Esophagus squamous epithelium (tissue), 5 donors: ENCODE measurements at regions not wholly inside any gene's neighbourhood (a gene's known extent, or its start where the extent isn't known, plus 50 kb on each side); places are given as distances from the start of the nearest gene placed in this dataset.

Source experiments
- DNase-seq: peaks from one replicate; lab custom pipeline; 2025; lab: John Stamatoyannopoulos, UW
- H3K27ac ChIP-seq, 4 donors: fragments of 200-600 bp; sonication (generic); one replicate each; pipeline ENCODE4 v1.5.1; 2016 to 2019; ENCODE audit warnings: mild to moderate bottlenecking in 1 of 4
- H3K27me3 ChIP-seq, 4 donors: fragments of 200-600 bp; sonication (generic); 1 replicate in 3 of 4; 2 replicates in 1 of 4; pipeline versions ENCODE4 v1.5.1 to v1.6.0; 2017 to 2021; ENCODE audit warnings: antibody characterized with exemption in 1 of 4
- H3K36me3 ChIP-seq, 3 donors: fragments of 200-600 bp; sonication (generic); one replicate each; pipeline ENCODE4 v1.5.1; 2016 to 2019
- H3K4me1 ChIP-seq, 3 donors: fragments of 200-600 bp; sonication (generic); one replicate each; pipeline ENCODE4 v1.5.1; 2017 to 2019
- H3K4me3 ChIP-seq, 4 donors: fragments of 200-600 bp; sonication (generic); 1 replicate in 3 of 4; 2 replicates in 1 of 4; pipeline ENCODE4 v1.5.1; 2016 to 2019; ENCODE audit warnings: mild to moderate bottlenecking in 2 of 4, moderate library complexity in 1 of 4
- H3K9me3 ChIP-seq, 3 donors: fragments of 200-600 bp; sonication (generic); one replicate each; pipeline ENCODE4 v1.5.1; 2016 to 2019
- CTCF ChIP-seq, 6 experiments: fragments of 450-650 bp in 4 of 6; fragments of 200-600 bp in 2 of 6; sonication (generic) in 2 of 6; IDR thresholded peaks; one replicate each; pipeline ENCODE4 v1.5.1; 2016 to 2019; ENCODE audit warnings: antibody characterized with exemption in 6 of 6, mild to moderate bottlenecking in 4 of 6, moderate library complexity in 4 of 6
- POLR2A ChIP-seq, 4 donors: fragments of 450-650 bp; IDR thresholded peaks; one replicate each; pipeline ENCODE4 v1.6.1; 2017; ENCODE audit warnings: antibody characterized with exemption in 4 of 4, mild to moderate bottlenecking in 4 of 4, moderate library complexity in 3 of 4
- WGBS, 2 donors: methylation state at CpG; one replicate each; pipeline ENCODE4 v1.1.5; 2018; 5-methylcytosine and 5-hydroxymethylcytosine counted together
- intact Hi-C: fragments of 100-400 bp; cut with DNase I; formaldehyde crosslinking; loops from one replicate; pipeline ENCODE4 v1.15.0; 2022
- donor health status: DM: yes; HTN: yes; CAD: no.

- Histone ChIP-seq H3K4me3 (no peak overlapping the region), H3K9me3 (no peaks in the 10 kb centered on the region), H3K36me3 (no peaks in the 10 kb centered on the region), H3K4me1 (no peaks in the 10 kb centered on the region), H3K27me3 (no peaks in the 10 kb centered on the region), H3K27ac (no peak overlapping the region)
- 84 to 91% methylated on average over 1 of the region's 1 CpG for WGBS, 2 donors
- no peak for DNase-seq
- TF ChIP-seq CTCF (IDR thresholded peaks at IDR 0.05) (no peak), POLR2A (IDR thresholded peaks at IDR 0.05) (no peak)
- intact Hi-C loops = no loop called here
These were observed 129.4 kb downstream of the ZC3H11B start for GRCh38 chr1:219483530-219483929.

GRCh38 chr1:219480011-219480410 lies 132.9 kb downstream of the ZC3H11B start:
- 97 to 98% methylated on average over 7 to 10 of the region's 10 CpGs for WGBS, 2 donors
- H3K9me3 ChIP-seq = no peaks in the 10 kb centered on the region
- H3K27me3 ChIP-seq = no peaks in the 10 kb centered on the region
- no peak overlapping the region for H3K27ac ChIP-seq
- no peak overlapping the region for H3K4me3 ChIP-seq
- H3K4me1 ChIP-seq = no peaks in the 10 kb centered on the region
- intact Hi-C loops = no loop called here
- no peaks in the 10 kb centered on the region for H3K36me3 ChIP-seq
- TF ChIP-seq POLR2A (IDR thresholded peaks at IDR 0.05) = no peak
- TF ChIP-seq CTCF (IDR thresholded peaks at IDR 0.05) = no peak
- DNase-seq = no peak

- Histone ChIP-seq H3K36me3 (no peaks in the 10 kb centered on the region), H3K4me1 (no peaks in the 10 kb centered on the region), H3K27me3 (no peaks in the 10 kb centered on the region), H3K4me3 (no peak overlapping the region), H3K9me3 (no peaks in the 10 kb centered on the region), H3K27ac (no peak overlapping the region)
- intact Hi-C loops = no loop called here
- WGBS, 2 donors = 57 to 77% methylated on average over 3 of the region's 3 CpGs
- no peak for DNase-seq
- TF ChIP-seq POLR2A (IDR thresholded peaks at IDR 0.05) = no peak
- TF ChIP-seq CTCF (IDR thresholded peaks at IDR 0.05) = no peak
These were observed 134.1 kb downstream of the ZC3H11B start for GRCh38 chr1:219478811-219479210.

- DNase-seq = no peak
- no peaks in the 10 kb centered on the region for H3K27me3 ChIP-seq
- no peak overlapping the region for H3K27ac ChIP-seq
- WGBS, 2 donors = 65 to 70% methylated on average over 4 of the region's 4 CpGs
- no peaks in the 10 kb centered on the region for H3K4me1 ChIP-seq
- no peaks in the 10 kb centered on the region for H3K9me3 ChIP-seq
- TF ChIP-seq CTCF (IDR thresholded peaks at IDR 0.05) (no peak), POLR2A (IDR thresholded peaks at IDR 0.05) (no peak)
- H3K4me3 ChIP-seq = no peak overlapping the region
- intact Hi-C loops = no loop called here
- no peaks in the 10 kb centered on the region for H3K36me3 ChIP-seq
These were observed 135.0 kb downstream of the ZC3H11B start for GRCh38 chr1:219477861-219478260.

- Histone ChIP-seq H3K4me1 (no peaks in the 10 kb centered on the region), H3K4me3 (no peak overlapping the region), H3K9me3 (no peaks in the 10 kb centered on the region), H3K27ac (no peak overlapping the region), H3K36me3 (no peaks in the 10 kb centered on the region), H3K27me3 (no peaks in the 10 kb centered on the region)
- intact Hi-C loops = no loop called here
- WGBS, 2 donors = 79% methylated on average over 1 of the region's 1 CpG
- DNase-seq = no peak
- TF ChIP-seq POLR2A (IDR thresholded peaks at IDR 0.05) = no peak
- no peak for TF ChIP-seq CTCF (IDR thresholded peaks at IDR 0.05)
These were observed 136.2 kb downstream of the ZC3H11B start for GRCh38 chr1:219476716-219477115.
